HEK293T (cell line): ENCODE measurements at regions not wholly inside any gene's neighbourhood (a gene's known extent, or its start where the extent isn't known, plus 50 kb on each side); places are given as distances from the start of the nearest gene placed in this dataset.
A peak's percentile ranks its signal among the peaks of the same experiment; 100 is the strongest.

ENCODE experiments used
- CTCF ChIA-PET: fragments of 350-600 bp; formaldehyde crosslinking; extraction: SDS; loops from one replicate; lab custom pipeline; 2021; ENCODE audit warnings: antibody characterized with exemption, inconsistent platforms; lab: Yijun Ruan, JAX
- POLR2A ChIA-PET: fragments of 350-600 bp; formaldehyde crosslinking; extraction: SDS; loops from one replicate; lab custom pipeline; 2020; ENCODE audit warnings: antibody characterized with exemption, inconsistent platforms; lab: Yijun Ruan, JAX
- DNase-seq: peaks from one replicate; pipeline ENCODE4 v3.0.0; 2012; ENCODE audit warnings: mixed read lengths; ENCODE audit errors: extremely low spot score
- ARNT ChIP-seq: fragments of 450-650 bp; IDR thresholded peaks from 2 replicates; pipeline ENCODE4 v1.6.1; 2017; ENCODE audit warnings: mild to moderate bottlenecking
- BHLHE40 ChIP-seq: fragments of 450-650 bp; IDR thresholded peaks from 2 replicates; pipeline ENCODE4 v1.6.1; 2016; ENCODE audit warnings: mild to moderate bottlenecking, moderate library complexity, borderline replicate concordance
- CTBP1 ChIP-seq: fragments of 450-650 bp; IDR thresholded peaks from 2 replicates; pipeline ENCODE4 v1.6.1; 2016; ENCODE audit warnings: borderline replicate concordance
- FOXA1 ChIP-seq: fragments of 450-650 bp; IDR thresholded peaks from 2 replicates; pipeline ENCODE4 v1.6.1; 2016; ENCODE audit warnings: mild to moderate bottlenecking
- FOXK2 ChIP-seq: fragments of 450-650 bp; IDR thresholded peaks from 2 replicates; pipeline ENCODE4 v1.6.1; 2016; ENCODE audit warnings: mild to moderate bottlenecking
- HDGF ChIP-seq: fragments of 450-650 bp; IDR thresholded peaks from 2 replicates; pipeline ENCODE4 v1.6.1; 2017; ENCODE audit warnings: antibody characterized with exemption, borderline replicate concordance
- L3MBTL2 ChIP-seq: fragments of 450-650 bp; conservative IDR thresholded peaks from 2 replicates; pipeline ENCODE4 v1.6.1; 2016; ENCODE audit warnings: mild to moderate bottlenecking
- LEF1 ChIP-seq: fragments of 450-650 bp; IDR thresholded peaks from 2 replicates; pipeline ENCODE4 v1.6.1; 2017; ENCODE audit warnings: mild to moderate bottlenecking, borderline replicate concordance
- NFRKB ChIP-seq: fragments of 450-650 bp; IDR thresholded peaks from 2 replicates; pipeline ENCODE4 v1.6.1; 2016; ENCODE audit warnings: mild to moderate bottlenecking, moderate library complexity
- SP1 ChIP-seq: fragments of 450-650 bp; IDR thresholded peaks from 2 replicates; pipeline ENCODE4 v1.6.1; 2017
- SUZ12 ChIP-seq: fragments of 450-650 bp; IDR thresholded peaks from 2 replicates; pipeline ENCODE4 v1.6.1; 2016; ENCODE audit warnings: mild to moderate bottlenecking
- TARDBP ChIP-seq: fragments of 450-650 bp; IDR thresholded peaks from 2 replicates; pipeline ENCODE4 v1.6.1; 2016
- ZNF384 ChIP-seq: fragments of 450-650 bp; IDR thresholded peaks from 2 replicates; pipeline ENCODE4 v1.6.1; 2016
- TF ChIP-seq, protein P1 (sequence below): fragments of 450-650 bp; IDR thresholded peaks from 2 replicates; pipeline ENCODE4 v1.6.1; 2016

DNA sequence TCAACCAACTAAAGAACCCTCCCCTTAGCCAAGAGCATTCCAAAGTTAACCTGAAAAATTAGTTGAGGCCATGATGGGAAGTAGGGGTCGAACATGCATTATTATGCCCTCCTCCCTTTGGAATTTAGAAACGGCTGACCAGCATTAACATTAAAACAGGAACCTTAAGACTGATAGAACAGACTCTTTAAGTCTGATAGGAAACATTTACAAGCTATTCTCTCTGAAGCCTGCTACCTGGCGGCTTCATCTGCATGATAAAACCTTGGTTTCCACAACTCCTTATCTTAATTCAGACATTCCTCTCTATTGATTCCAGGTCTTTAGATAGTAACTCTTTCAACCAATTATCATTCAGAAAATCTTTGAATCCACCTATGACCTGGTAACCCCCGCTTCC is 331.0 kb downstream of the CGGBP1 start:
- TF ChIP-seq CTBP1, result no peak
- CTCF ChIA-PET, result no interaction called here
- DNase-seq, result no peak
- POLR2A ChIA-PET, result no interaction called here

DNA sequence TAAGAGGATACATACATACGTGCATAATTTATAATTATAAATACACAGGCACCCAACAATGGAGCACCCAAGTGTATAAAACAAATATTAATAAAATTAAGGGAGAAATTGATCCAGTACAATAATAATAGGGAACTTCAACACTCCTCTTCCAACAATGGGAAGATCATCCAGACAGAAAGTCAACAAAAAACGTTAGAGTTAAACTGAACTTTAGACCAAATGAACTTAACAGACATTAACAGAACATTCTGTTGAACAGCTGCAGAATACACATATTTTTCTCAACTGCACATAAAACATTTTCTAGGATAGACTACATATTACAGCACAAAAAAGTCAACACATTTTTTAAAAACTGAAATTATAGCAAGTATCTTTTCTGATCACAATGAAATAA is 339.7 kb downstream of the CGGBP1 start:
- CTCF ChIA-PET, result no interaction called here
- no peak for TF ChIP-seq L3MBTL2
- POLR2A ChIA-PET, result no interaction called here
- no peak for DNase-seq

GRCh38 chr3:87710511-87710910 is 348.3 kb downstream of the CGGBP1 start:
- CTCF ChIA-PET, result no interaction called here

GRCh38 chr3:87710028-87710427 is 348.8 kb downstream of the CGGBP1 start:
- POLR2A ChIA-PET, result no interaction called here
- DNase-seq, result no peak
- TF ChIP-seq FOXK2 (no peak), L3MBTL2 (no peak), NFRKB (no peak), ZNF384 (no peak)
- CTCF ChIA-PET, result no interaction called here

More at GRCh38 chr3:87710511-87710910, 348.3 kb downstream of the CGGBP1 start:
- TF ChIP-seq FOXA1, result no peak
- no peak for TF ChIP-seq CTBP1
- no peak for TF ChIP-seq BHLHE40
- TF ChIP-seq SP1, result no peak
- TF ChIP-seq TARDBP, result no peak
- no peak for DNase-seq
- POLR2A ChIA-PET, result no interaction called here

- CTCF ChIA-PET, result no interaction called here
- DNase-seq, result no peak
Observed at GRCh38 chr3:87706176-87706575, 352.6 kb downstream of the CGGBP1 start.

GRCh38 chr3:87702600-87702999 is 356.2 kb downstream of the CGGBP1 start:
- ChIA-PET CTCF (no interaction called here), POLR2A (no interaction called here)
- no peak for TF ChIP-seq SUZ12
- TF ChIP-seq ARNT, result no peak
- TF ChIP-seq FOXA1, result no peak
- no peak for TF ChIP-seq FOXK2
- no peak for TF ChIP-seq NFRKB
- no peak for TF ChIP-seq LEF1
- no peak for TF ChIP-seq HDGF
- TF ChIP-seq SP1, result no peak
- TF ChIP-seq ZNF384, result no peak
- TF ChIP-seq L3MBTL2, result no peak
- TF ChIP-seq, protein P1, sequence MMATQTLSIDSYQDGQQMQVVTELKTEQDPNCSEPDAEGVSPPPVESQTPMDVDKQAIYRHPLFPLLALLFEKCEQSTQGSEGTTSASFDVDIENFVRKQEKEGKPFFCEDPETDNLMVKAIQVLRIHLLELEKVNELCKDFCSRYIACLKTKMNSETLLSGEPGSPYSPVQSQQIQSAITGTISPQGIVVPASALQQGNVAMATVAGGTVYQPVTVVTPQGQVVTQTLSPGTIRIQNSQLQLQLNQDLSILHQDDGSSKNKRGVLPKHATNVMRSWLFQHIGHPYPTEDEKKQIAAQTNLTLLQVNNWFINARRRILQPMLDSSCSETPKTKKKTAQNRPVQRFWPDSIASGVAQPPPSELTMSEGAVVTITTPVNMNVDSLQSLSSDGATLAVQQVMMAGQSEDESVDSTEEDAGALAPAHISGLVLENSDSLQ, result no peak
- no peak for DNase-seq

More at GRCh38 chr3:87706176-87706575, 352.6 kb downstream of the CGGBP1 start:
- POLR2A ChIA-PET, result no interaction called here
- TF ChIP-seq SP1, result no peak

- TF ChIP-seq, protein P1, result no peak
- TF ChIP-seq FOXA1 (no peak), HDGF (no peak), ARNT (no peak), NFRKB (no peak), SUZ12 (no peak), FOXK2 (no peak), CTBP1 (no peak), L3MBTL2 (no peak), TARDBP (no peak)
- CTCF ChIA-PET, result no interaction called here
- no peak for DNase-seq
- POLR2A ChIA-PET, result no interaction called here
Observed at GRCh38 chr3:87696124-87697013, 362.4 kb downstream of the CGGBP1 start.

DNA sequence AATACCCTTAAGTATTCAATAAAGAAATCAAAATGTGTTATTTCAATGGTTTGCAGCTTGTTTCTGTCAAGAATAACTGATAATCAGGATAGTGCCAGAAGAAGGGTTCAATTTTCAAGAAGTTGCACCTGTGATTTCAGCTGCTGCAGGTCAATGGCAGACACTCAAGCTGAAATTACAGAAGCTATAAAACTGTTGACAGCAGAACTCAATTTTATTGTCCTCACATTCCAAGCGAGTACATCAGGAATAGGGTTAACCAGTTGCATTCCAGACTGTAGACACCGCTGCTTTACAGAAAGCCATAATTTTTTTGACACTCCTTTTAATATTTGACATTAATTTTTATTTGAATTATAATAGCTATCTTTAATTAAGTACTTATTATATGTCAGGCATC is 364.1 kb downstream of the CGGBP1 start:
- peak; percentile 12 for DNase-seq
- TF ChIP-seq NFRKB (no peak), CTBP1 (peak; percentile 72; the same call in 1 of the 2 replicates)
- TF ChIP-seq, protein P1, result peak; percentile 93

More for the DNA sequence above, 364.1 kb downstream of the CGGBP1 start:
- ChIA-PET POLR2A (no interaction called here), CTCF (no interaction called here)
